Testis (tissue), 2 donors: ENCODE measurements at regions not wholly inside any gene's neighbourhood (a gene's known extent, or its start where the extent isn't known, plus 50 kb on each side); places are given as distances from the start of the nearest gene placed in this dataset.

Experiments
- CTCF ChIP-seq, 3 experiments: fragments of 450-650 bp in 2 of 3; fragments of 200-600 bp in 1 of 3; sonication (generic) in 1 of 3; IDR thresholded peaks; one replicate each; pipeline ENCODE4 v1.5.1; 2016 to 2019; ENCODE audit warnings: antibody characterized with exemption in 3 of 3, mild to moderate bottlenecking in 2 of 3, moderate library complexity in 1 of 3
- POLR2A ChIP-seq: fragments of 450-650 bp; IDR thresholded peaks from one replicate; pipeline ENCODE4 v1.6.1; 2017; ENCODE audit warnings: antibody characterized with exemption, mild to moderate bottlenecking, moderate library complexity

- TF ChIP-seq CTCF (IDR thresholded peaks at IDR 0.05) (no peak), POLR2A (no peak)
Observed at GRCh38 chr21:24290151-24290833, 1317.0 kb downstream of the MRPL39 start.
